ENCODE measurements at regions not wholly inside any gene's neighbourhood (a gene's known extent, or its start where the extent isn't known, plus 50 kb on each side); places are given as distances from the start of the nearest gene placed in this dataset.
"Not testable (repeated sequence)": the region's sequence is repeated elsewhere in the genome, so short reads cannot be mapped to it uniquely, and the experiment has no call there.

DNA sequence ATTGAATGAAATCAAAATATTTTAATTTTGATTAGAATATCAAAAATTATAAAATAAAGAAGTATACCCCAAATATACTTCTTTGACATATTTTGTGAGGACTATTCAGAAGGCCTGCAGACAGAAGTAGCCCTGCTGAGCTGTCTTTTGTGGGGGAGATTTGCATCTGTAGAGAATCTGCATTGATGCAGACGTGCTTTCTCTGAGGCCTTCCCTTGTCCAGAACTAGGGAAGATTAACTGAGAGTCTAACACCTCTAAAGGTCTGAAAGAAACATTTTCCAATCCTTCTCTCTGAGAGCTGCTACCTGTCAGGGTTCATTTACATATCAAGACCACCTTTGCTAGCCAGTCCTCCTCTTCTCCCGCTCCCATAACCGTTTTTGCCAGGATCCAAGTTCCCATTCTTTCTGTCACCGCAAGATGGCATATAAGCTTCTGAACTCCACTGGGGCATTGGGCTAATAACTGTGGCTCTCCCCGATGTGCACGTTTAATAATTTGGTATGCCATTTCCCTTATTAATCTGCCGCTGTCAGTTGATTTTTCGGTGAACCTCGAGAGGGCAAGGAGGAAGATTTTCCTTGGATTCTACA lies 510.4 kb upstream of the CNTNAP5 start:
- TF ChIP-seq, protein P1, sequence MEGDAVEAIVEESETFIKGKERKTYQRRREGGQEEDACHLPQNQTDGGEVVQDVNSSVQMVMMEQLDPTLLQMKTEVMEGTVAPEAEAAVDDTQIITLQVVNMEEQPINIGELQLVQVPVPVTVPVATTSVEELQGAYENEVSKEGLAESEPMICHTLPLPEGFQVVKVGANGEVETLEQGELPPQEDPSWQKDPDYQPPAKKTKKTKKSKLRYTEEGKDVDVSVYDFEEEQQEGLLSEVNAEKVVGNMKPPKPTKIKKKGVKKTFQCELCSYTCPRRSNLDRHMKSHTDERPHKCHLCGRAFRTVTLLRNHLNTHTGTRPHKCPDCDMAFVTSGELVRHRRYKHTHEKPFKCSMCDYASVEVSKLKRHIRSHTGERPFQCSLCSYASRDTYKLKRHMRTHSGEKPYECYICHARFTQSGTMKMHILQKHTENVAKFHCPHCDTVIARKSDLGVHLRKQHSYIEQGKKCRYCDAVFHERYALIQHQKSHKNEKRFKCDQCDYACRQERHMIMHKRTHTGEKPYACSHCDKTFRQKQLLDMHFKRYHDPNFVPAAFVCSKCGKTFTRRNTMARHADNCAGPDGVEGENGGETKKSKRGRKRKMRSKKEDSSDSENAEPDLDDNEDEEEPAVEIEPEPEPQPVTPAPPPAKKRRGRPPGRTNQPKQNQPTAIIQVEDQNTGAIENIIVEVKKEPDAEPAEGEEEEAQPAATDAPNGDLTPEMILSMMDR (IDR thresholded peaks at IDR 0.05; ENCODE audit: borderline replicate concordance, extremely low read depth, insufficient read depth) = no peak
- intact Hi-C loops (cut with DNase I) = no loop called here
- Histone ChIP-seq H3K27me3 (ENCODE audit: control insufficient read depth, insufficient read depth, low read length) (no peaks in the 10 kb centered on the region), H3K27ac (ENCODE audit: low read depth in 2 of 2, low read length in 2 of 2) (no peak overlapping the region), H3K9me3 (ENCODE audit: control insufficient read depth in 2 of 3, insufficient read depth in 1 of 3, low read length in 3 of 3) (no peaks in the 10 kb centered on the region), H3K4me3 (ENCODE audit: low read length in 3 of 3) (no peak overlapping the region), H3K36me3 (ENCODE audit: control insufficient read depth in 2 of 3, insufficient read depth in 3 of 3, low read length in 3 of 3) (no peaks in the 10 kb centered on the region), H3K4me1 (ENCODE audit: control insufficient read depth in 2 of 3, insufficient read depth in 2 of 3, low read depth in 1 of 3, low read length in 3 of 3) (no peaks in the 10 kb centered on the region), H3K9ac (ENCODE audit: low read length in 3 of 3) (no peak overlapping the region)
- FAIRE-seq (no peak), DNase-seq (no peak)

DNA sequence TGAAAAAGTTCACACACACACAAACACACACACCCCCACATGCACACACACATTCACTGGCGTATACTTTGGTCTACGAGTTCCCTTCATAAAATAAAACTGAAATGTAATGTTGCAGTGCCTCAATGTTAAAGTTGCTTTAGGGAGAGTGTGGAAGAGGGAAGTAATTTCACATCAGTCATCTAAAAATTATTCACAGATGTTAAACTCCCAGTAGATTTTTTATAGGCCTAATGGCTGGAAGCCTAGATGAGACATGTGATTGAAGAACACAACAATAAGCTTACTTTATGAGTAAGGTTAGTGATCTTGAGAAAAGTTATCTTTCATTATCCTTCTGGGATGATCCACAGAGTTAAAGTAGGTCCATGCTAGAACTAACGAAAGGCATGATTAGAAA lies 506.7 kb upstream of the CNTNAP5 start:
- TF ChIP-seq, protein P1 (IDR thresholded peaks at IDR 0.05; ENCODE audit: borderline replicate concordance, extremely low read depth, insufficient read depth) = no peak
- Histone ChIP-seq H3K4me3 (ENCODE audit: low read length in 3 of 3) (no peak overlapping the region), H3K27me3 (ENCODE audit: control insufficient read depth, insufficient read depth, low read length) (no peaks in the 10 kb centered on the region), H3K9me3 (ENCODE audit: control insufficient read depth in 2 of 3, insufficient read depth in 1 of 3, low read length in 3 of 3) (no peaks in the 10 kb centered on the region), H3K4me1 (ENCODE audit: control insufficient read depth in 2 of 3, insufficient read depth in 2 of 3, low read depth in 1 of 3, low read length in 3 of 3) (no peaks in the 10 kb centered on the region), H3K27ac (ENCODE audit: low read depth in 2 of 2, low read length in 2 of 2) (no peak overlapping the region), H3K36me3 (ENCODE audit: control insufficient read depth in 2 of 3, insufficient read depth in 3 of 3, low read length in 3 of 3) (no peaks in the 10 kb centered on the region), H3K9ac (ENCODE audit: low read length in 3 of 3) (no peak overlapping the region)
- no peak for FAIRE-seq
- intact Hi-C loops (cut with DNase I) = no loop called here
- DNase-seq = no peak

DNA sequence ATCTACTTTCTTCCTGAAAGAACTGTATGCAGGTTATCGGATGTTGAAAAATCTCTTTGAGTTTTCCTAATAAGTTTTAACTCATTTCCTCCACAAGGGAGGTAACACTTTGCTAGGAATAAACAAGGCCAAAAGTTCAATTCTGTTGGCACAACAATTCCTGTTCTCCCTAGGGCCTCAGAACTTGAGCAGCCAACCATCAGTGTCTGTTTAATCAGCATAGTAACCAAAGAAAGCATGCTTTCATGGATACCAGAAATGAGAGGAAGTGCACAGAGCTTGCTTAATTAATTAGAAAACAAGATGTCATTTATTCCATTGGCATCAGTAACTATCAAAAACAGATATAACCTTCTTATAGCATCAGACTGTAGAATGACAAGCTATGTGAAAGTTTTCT lies 503.2 kb upstream of the CNTNAP5 start:
- peaks cover 0 to 9% (median 0%) of the 10 kb centered on the region in 3 donors for H3K9me3 ChIP-seq (ENCODE audit: control insufficient read depth in 2 of 3, insufficient read depth in 1 of 3, low read length in 3 of 3)
- H3K27ac ChIP-seq (ENCODE audit: low read depth in 2 of 2, low read length in 2 of 2) = no peak overlapping the region
- no peaks in the 10 kb centered on the region for H3K27me3 ChIP-seq (ENCODE audit: control insufficient read depth, insufficient read depth, low read length)
- intact Hi-C loops (cut with DNase I) = no loop called here
- H3K4me1 ChIP-seq (ENCODE audit: control insufficient read depth in 2 of 3, insufficient read depth in 2 of 3, low read depth in 1 of 3, low read length in 3 of 3) = no peaks in the 10 kb centered on the region
- DNase-seq = peak in 2 of 5 donors; percentile 17 to 20
- no peaks in the 10 kb centered on the region for H3K36me3 ChIP-seq (ENCODE audit: control insufficient read depth in 2 of 3, insufficient read depth in 3 of 3, low read length in 3 of 3)
- TF ChIP-seq, protein P1 (IDR thresholded peaks at IDR 0.05; ENCODE audit: borderline replicate concordance, extremely low read depth, insufficient read depth) = no peak
- H3K4me3 ChIP-seq (ENCODE audit: low read length in 3 of 3) = no peak overlapping the region
- H3K9ac ChIP-seq (ENCODE audit: low read length in 3 of 3) = no peak overlapping the region
- no peak for FAIRE-seq

DNA sequence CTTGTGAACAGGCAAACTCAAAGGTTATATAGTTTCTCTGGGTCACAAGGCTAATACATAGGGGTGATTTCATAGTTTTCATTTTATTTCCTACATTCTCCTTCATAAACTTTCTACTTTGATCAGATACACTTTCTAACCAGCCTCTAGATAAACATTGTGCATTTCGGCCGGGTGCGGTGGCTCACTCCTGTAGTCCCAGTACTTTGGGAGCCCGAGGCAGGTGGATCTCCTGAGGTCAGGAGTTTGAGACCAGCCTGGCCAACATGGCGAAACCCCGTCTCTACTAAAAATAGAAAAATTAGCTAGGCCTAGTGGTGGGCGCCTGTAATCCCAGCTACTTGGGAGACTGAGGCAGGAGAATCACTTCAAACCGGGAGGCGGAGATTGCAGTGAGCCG lies 502.6 kb upstream of the CNTNAP5 start:
- H3K9ac ChIP-seq (ENCODE audit: low read length in 3 of 3); intact Hi-C loops (cut with DNase I); H3K4me3 ChIP-seq (ENCODE audit: low read length in 3 of 3); FAIRE-seq; H3K36me3 ChIP-seq (ENCODE audit: control insufficient read depth in 2 of 3, insufficient read depth in 3 of 3, low read length in 3 of 3); H3K4me1 ChIP-seq (ENCODE audit: control insufficient read depth in 2 of 3, insufficient read depth in 2 of 3, low read depth in 1 of 3, low read length in 3 of 3); H3K9me3 ChIP-seq (ENCODE audit: control insufficient read depth in 2 of 3, insufficient read depth in 1 of 3, low read length in 3 of 3); H3K27me3 ChIP-seq (ENCODE audit: control insufficient read depth, insufficient read depth, low read length); H3K27ac ChIP-seq (ENCODE audit: low read depth in 2 of 2, low read length in 2 of 2): not testable (repeated sequence)
- peak in 1 of 5 donors; percentile 38 for DNase-seq
